CD4-positive, CD25-positive, alpha-beta regulatory T cell (primary cell): ENCODE measurements at regions not wholly inside any gene's neighbourhood (a gene's known extent, or its start where the extent isn't known, plus 50 kb on each side); places are given as distances from the start of the nearest gene placed in this dataset.
"Not testable (repeated sequence)": the region's sequence is repeated elsewhere in the genome, so short reads cannot be mapped to it uniquely, and the experiment has no call there.

Experiments used
- ATAC-seq, 2 donors: fragments of 150-1000 bp; cut with Tn5 transposase; one replicate each; pipeline ENCODE4 v1.10.0; 2021; ENCODE audit warnings: low read depth in 2 of 2, moderate number of reproducible peaks in 2 of 2, moderate library complexity in 1 of 2
- DNase-seq, 3 donors: peaks; one replicate each; pipeline versions ENCODE4 v3.0.0 to v3.0.0-alpha.2; 2012 to 2022; ENCODE audit warnings: mixed read lengths in 1 of 3
- H3K27ac ChIP-seq: one replicate; pipeline ENCODE4 v1.7.0; 2013; ENCODE audit warnings: mild to moderate bottlenecking, low read length; ENCODE audit not compliant: insufficient read depth, poor library complexity, severe bottlenecking
- H3K27me3 ChIP-seq: one replicate; pipeline ENCODE4 v1.7.0; 2013; ENCODE audit warnings: low read length; ENCODE audit not compliant: control insufficient read depth, insufficient read depth
- H3K36me3 ChIP-seq: one replicate; pipeline ENCODE4 v1.7.0; 2013; ENCODE audit warnings: mild to moderate bottlenecking, low read length, moderate library complexity; ENCODE audit not compliant: control insufficient read depth, insufficient read depth
- H3K4me1 ChIP-seq: 2 replicates; pipeline ENCODE4 v1.7.0; 2013; ENCODE audit warnings: mild to moderate bottlenecking, low read length; ENCODE audit not compliant: insufficient read depth, control insufficient read depth, poor library complexity, severe bottlenecking
- H3K4me3 ChIP-seq: one replicate; pipeline ENCODE4 v1.7.0; 2013; ENCODE audit warnings: low read depth, mild to moderate bottlenecking, low read length, moderate library complexity
- H3K9me3 ChIP-seq, 2 experiments: 1 replicate in 1 of 2; 2 replicates in 1 of 2; pipeline ENCODE4 v1.7.0; 2013; ENCODE audit warnings: low read length in 2 of 2, mild to moderate bottlenecking in 1 of 2, moderate library complexity in 1 of 2; ENCODE audit not compliant: control insufficient read depth in 2 of 2
- H3K27ac Mint-ChIP-seq, 3 donors: one replicate each; pipeline ENCODE4 v1.8.0; 2020 to 2022; ENCODE audit warnings: mild to moderate bottlenecking in 3 of 3, mixed read lengths in 3 of 3, moderate library complexity in 2 of 3
- H3K27me3 Mint-ChIP-seq: one replicate; pipeline ENCODE4 v1.8.0; 2022; ENCODE audit warnings: mild to moderate bottlenecking, mixed read lengths
- H3K36me3 Mint-ChIP-seq: one replicate; pipeline ENCODE4 v1.8.0; 2020; ENCODE audit warnings: mixed read lengths
- H3K4me1 Mint-ChIP-seq, 4 donors: one replicate each; pipeline ENCODE4 v1.8.0; 2020 to 2022; ENCODE audit warnings: mixed read lengths in 4 of 4, mild to moderate bottlenecking in 1 of 4
- H3K4me3 Mint-ChIP-seq, 4 donors: one replicate each; pipeline ENCODE4 v1.8.0; 2020 to 2022; ENCODE audit warnings: mild to moderate bottlenecking in 4 of 4, mixed read lengths in 4 of 4, moderate library complexity in 3 of 4
- H3K9me3 Mint-ChIP-seq, 7 donors: one replicate each; pipeline ENCODE4 v1.8.0; 2020 to 2022; ENCODE audit warnings: mixed read lengths in 7 of 7, mild to moderate bottlenecking in 3 of 7, moderate library complexity in 2 of 7

- not testable (repeated sequence) for H3K27ac Mint-ChIP-seq
Observed at GRCh38 chr7:138221388-138221787, 145.1 kb downstream of the AKR1D1 start.

GRCh38 chr7:138223402-138223879 is 147.2 kb downstream of the AKR1D1 start:
- Mint-ChIP-seq H3K4me3 (no peak overlapping the region), H3K27me3 (no peaks in the 10 kb centered on the region), H3K36me3 (no peaks in the 10 kb centered on the region), H3K9me3 (peaks cover 0 to 17% (median 0%) of the 10 kb centered on the region in 7 donors), H3K4me1 (no peaks in the 10 kb centered on the region), H3K27ac (no peak overlapping the region)
- Histone ChIP-seq H3K27me3 (no peaks in the 10 kb centered on the region), H3K27ac (no peak overlapping the region), H3K4me1 (no peaks in the 10 kb centered on the region), H3K36me3 (no peaks in the 10 kb centered on the region), H3K9me3 (no peaks in the 10 kb centered on the region), H3K4me3 (no peak overlapping the region)
- ATAC-seq (no peak), DNase-seq (no peak)

More at GRCh38 chr7:138221388-138221787, 145.1 kb downstream of the AKR1D1 start:
- not testable (repeated sequence) for H3K9me3 ChIP-seq, H3K4me1 Mint-ChIP-seq, H3K27me3 Mint-ChIP-seq, H3K4me3 ChIP-seq, H3K4me1 ChIP-seq, ATAC-seq, H3K27ac ChIP-seq, H3K4me3 Mint-ChIP-seq, H3K27me3 ChIP-seq, H3K36me3 ChIP-seq, H3K36me3 Mint-ChIP-seq, DNase-seq
- peaks cover 0 to 18% (median 1%) of the 10 kb centered on the region in 7 donors for H3K9me3 Mint-ChIP-seq

- H3K27ac ChIP-seq = no peak overlapping the region
- Mint-ChIP-seq H3K27ac (no peak overlapping the region), H3K27me3 (no peaks in the 10 kb centered on the region), H3K36me3 (no peaks in the 10 kb centered on the region), H3K9me3 (peaks cover 0 to 4% (median 0%) of the 10 kb centered on the region in 7 donors), H3K4me3 (no peak overlapping the region), H3K4me1 (no peaks in the 10 kb centered on the region)
- no peaks in the 10 kb centered on the region for H3K4me1 ChIP-seq
- H3K9me3 ChIP-seq = no peaks in the 10 kb centered on the region
- H3K36me3 ChIP-seq = no peaks in the 10 kb centered on the region
- ATAC-seq (no peak), DNase-seq (no peak)
- H3K27me3 ChIP-seq = no peaks in the 10 kb centered on the region
- H3K4me3 ChIP-seq = no peak overlapping the region
Observed at GRCh38 chr7:138226001-138226476, 149.8 kb downstream of the AKR1D1 start.

- H3K4me3 Mint-ChIP-seq = no peak overlapping the region
- Histone ChIP-seq H3K9me3 (no peaks in the 10 kb centered on the region), H3K27ac (no peak overlapping the region), H3K36me3 (no peaks in the 10 kb centered on the region), H3K4me1 (no peaks in the 10 kb centered on the region), H3K27me3 (no peaks in the 10 kb centered on the region), H3K4me3 (no peak overlapping the region)
- H3K27ac Mint-ChIP-seq = no peak overlapping the region
- H3K36me3 Mint-ChIP-seq = no peaks in the 10 kb centered on the region
- H3K4me1 Mint-ChIP-seq = no peaks in the 10 kb centered on the region
- no peaks in the 10 kb centered on the region for H3K27me3 Mint-ChIP-seq
- H3K9me3 Mint-ChIP-seq = no peaks in the 10 kb centered on the region
- no peak for ATAC-seq
- DNase-seq = no peak
Observed at GRCh38 chr7:138226745-138227279, 150.6 kb downstream of the AKR1D1 start.

- no peaks in the 10 kb centered on the region for H3K27me3 Mint-ChIP-seq
- no peaks in the 10 kb centered on the region for H3K9me3 ChIP-seq
- H3K27ac Mint-ChIP-seq = no peak overlapping the region
- no peak overlapping the region for H3K4me3 Mint-ChIP-seq
- no peak overlapping the region for H3K4me3 ChIP-seq
- no peaks in the 10 kb centered on the region for H3K36me3 Mint-ChIP-seq
- no peaks in the 10 kb centered on the region for H3K27me3 ChIP-seq
- H3K9me3 Mint-ChIP-seq = peaks cover 0 to 2% (median 0%) of the 10 kb centered on the region in 7 donors
- no peaks in the 10 kb centered on the region for H3K4me1 ChIP-seq
- H3K4me1 Mint-ChIP-seq = no peaks in the 10 kb centered on the region
- H3K36me3 ChIP-seq = no peaks in the 10 kb centered on the region
- no peak overlapping the region for H3K27ac ChIP-seq
- DNase-seq (no peak), ATAC-seq (no peak)
Observed at GRCh38 chr7:138228119-138228518, 151.9 kb downstream of the AKR1D1 start.

GRCh38 chr7:138228769-138229168 is 152.5 kb downstream of the AKR1D1 start:
- Mint-ChIP-seq H3K36me3 (no peaks in the 10 kb centered on the region), H3K4me1 (no peaks in the 10 kb centered on the region), H3K9me3 (peaks cover 0 to 3% (median 0%) of the 10 kb centered on the region in 7 donors), H3K27ac (no peak overlapping the region), H3K4me3 (no peak overlapping the region), H3K27me3 (no peaks in the 10 kb centered on the region)
- Histone ChIP-seq H3K27me3 (no peaks in the 10 kb centered on the region), H3K27ac (no peak overlapping the region), H3K4me1 (no peaks in the 10 kb centered on the region), H3K9me3 (no peaks in the 10 kb centered on the region), H3K4me3 (no peak overlapping the region), H3K36me3 (no peaks in the 10 kb centered on the region)
- no peak for ATAC-seq
- no peak for DNase-seq

GRCh38 chr7:138233189-138233588 is 156.9 kb downstream of the AKR1D1 start:
- Mint-ChIP-seq H3K9me3 (peaks cover 0 to 3% (median 0%) of the 10 kb centered on the region in 7 donors), H3K4me3 (no peak overlapping the region), H3K27ac (no peak overlapping the region), H3K27me3 (no peaks in the 10 kb centered on the region), H3K4me1 (no peaks in the 10 kb centered on the region), H3K36me3 (no peaks in the 10 kb centered on the region)
- H3K4me1 ChIP-seq = no peaks in the 10 kb centered on the region
- no peaks in the 10 kb centered on the region for H3K27me3 ChIP-seq
- DNase-seq (no peak), ATAC-seq (no peak)
- H3K4me3 ChIP-seq = no peak overlapping the region
- H3K27ac ChIP-seq = no peak overlapping the region
- no peaks in the 10 kb centered on the region for H3K9me3 ChIP-seq
- H3K36me3 ChIP-seq = no peaks in the 10 kb centered on the region

- ATAC-seq (no peak), DNase-seq (no peak)
- H3K4me3 ChIP-seq = no peak overlapping the region
Observed at GRCh38 chr7:138235207-138235606, 158.9 kb downstream of the AKR1D1 start.

More at GRCh38 chr7:138235207-138235606, 158.9 kb downstream of the AKR1D1 start:
- Mint-ChIP-seq H3K36me3 (no peaks in the 10 kb centered on the region), H3K4me3 (no peak overlapping the region), H3K4me1 (no peaks in the 10 kb centered on the region), H3K9me3 (peaks cover 0 to 3% (median 0%) of the 10 kb centered on the region in 7 donors), H3K27me3 (no peaks in the 10 kb centered on the region), H3K27ac (no peak overlapping the region)
- Histone ChIP-seq H3K9me3 (no peaks in the 10 kb centered on the region), H3K4me1 (no peaks in the 10 kb centered on the region), H3K27ac (no peak overlapping the region), H3K36me3 (no peaks in the 10 kb centered on the region), H3K27me3 (no peaks in the 10 kb centered on the region)
